Left cardiac atrium (tissue), 4 donors: ENCODE measurements at regions not wholly inside any gene's neighbourhood (a gene's known extent, or its start where the extent isn't known, plus 50 kb on each side); places are given as distances from the start of the nearest gene placed in this dataset.
"Not testable (repeated sequence)": the region's sequence is repeated elsewhere in the genome, so short reads cannot be mapped to it uniquely, and the experiment has no call there.

ENCODE experiments used
- ATAC-seq, 2 donors: fragments of 200-7000 bp; cut with Tn5 transposase; one replicate each; pipeline ENCODE4 v1.9.1; 2020; ENCODE audit warnings: mild to moderate bottlenecking in 2 of 2, moderate library complexity in 2 of 2
- DNase-seq: peaks from one replicate; pipeline ENCODE4 v3.0.0-alpha.2; 2020
- intact Hi-C, 2 donors: fragments of 100-400 bp; cut with DNase I; formaldehyde crosslinking; loops; one replicate each; pipeline versions ENCODE4 v1.14.1 to v1.15.1; 2022 to 2023
- donor health status: DM: no; HTN: yes; CAD: no.
- donor health status: DM: no; HTN: yes; CAD: no; lungs with severe emphysema.
- donor health status: DM: yes; HTN: yes; CAD: no.
- donor health status: Dilated cardiomyopathy.

GRCh38 chr6:15943423-15943822 is 185.5 kb upstream of the MYLIP start:
- ATAC-seq (peak in 1 of 2 donors; percentile 27), DNase-seq (no peak)
- intact Hi-C loops, result loop anchor here in 1 of 2 donors (10.0 kb wide), 1 partner anchor 181 kb away; the partner anchor contains the start of gene MYLIP

GRCh38 chr6:15941168-15941567 is 187.7 kb upstream of the MYLIP start:
- ATAC-seq, result no peak
- intact Hi-C loops, result loop anchor here in 1 of 2 donors (10.0 kb wide), 1 partner anchor 184 kb away; the partner anchor contains the start of gene MYLIP
- no peak for DNase-seq

DNA sequence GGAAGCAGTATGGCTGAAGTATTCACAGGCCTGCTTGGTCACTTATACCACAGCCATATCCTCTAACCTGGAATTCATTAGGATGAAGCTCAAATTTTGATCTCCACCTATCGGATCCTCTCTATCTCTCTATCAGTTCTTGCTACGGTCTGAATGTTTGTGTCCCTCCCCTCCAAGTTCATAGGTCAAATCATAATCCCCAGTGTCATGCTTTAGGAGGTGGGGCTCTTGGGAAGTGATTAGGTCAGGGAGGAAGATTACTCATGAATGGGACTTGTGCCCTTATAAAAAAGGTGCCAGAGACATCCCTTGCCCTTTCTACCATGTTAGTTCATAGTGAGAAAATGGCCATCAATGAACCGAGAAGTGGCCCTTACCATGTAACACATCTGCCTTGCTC is 190.8 kb upstream of the MYLIP start:
- ATAC-seq, result no peak

DNA sequence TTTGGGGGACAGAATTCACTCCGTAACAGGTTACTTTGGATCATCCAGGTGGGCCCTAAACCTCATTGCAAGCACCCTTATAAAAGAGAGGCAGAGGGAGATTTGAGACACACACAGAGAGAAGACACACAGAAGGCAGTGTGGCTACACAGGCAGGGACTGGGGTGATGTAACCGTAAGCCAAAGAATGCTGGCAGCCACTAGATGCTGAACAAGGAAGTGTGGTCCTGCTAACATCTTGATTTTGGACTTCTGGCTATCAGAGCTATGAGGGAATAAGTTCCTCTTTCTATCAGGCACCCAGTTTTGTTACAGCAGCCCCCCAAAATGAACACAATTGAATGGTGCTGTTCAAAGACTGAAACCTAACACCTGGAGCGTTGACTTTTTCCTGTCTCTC is 191.3 kb upstream of the MYLIP start:
- ATAC-seq (no peak), DNase-seq (no peak)
- intact Hi-C loops, result no loop called here

More for the DNA sequence above, 190.8 kb upstream of the MYLIP start:
- DNase-seq, result no peak
- intact Hi-C loops, result no loop called here

DNA sequence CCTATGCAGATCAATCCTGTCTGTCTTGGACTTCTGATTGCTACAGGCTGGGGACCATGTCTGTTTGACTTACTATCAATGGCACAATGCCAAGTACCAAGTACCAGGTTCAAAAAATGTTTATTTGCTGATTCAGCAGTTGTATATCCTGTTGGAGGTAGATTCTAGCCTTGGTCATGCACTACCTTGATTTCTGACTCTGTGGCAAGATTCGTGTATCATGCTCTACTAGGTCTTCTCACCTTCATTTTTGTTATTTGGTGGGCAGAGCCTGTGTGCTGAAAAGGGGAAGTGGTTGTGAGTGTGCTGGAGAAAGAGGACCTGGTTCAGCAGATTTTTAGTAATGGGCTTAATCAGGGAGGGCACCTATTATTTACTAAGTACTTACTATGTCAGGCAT is 192.4 kb upstream of the MYLIP start:
- ATAC-seq, result no peak
- intact Hi-C loops, result no loop called here
- DNase-seq, result no peak

DNA sequence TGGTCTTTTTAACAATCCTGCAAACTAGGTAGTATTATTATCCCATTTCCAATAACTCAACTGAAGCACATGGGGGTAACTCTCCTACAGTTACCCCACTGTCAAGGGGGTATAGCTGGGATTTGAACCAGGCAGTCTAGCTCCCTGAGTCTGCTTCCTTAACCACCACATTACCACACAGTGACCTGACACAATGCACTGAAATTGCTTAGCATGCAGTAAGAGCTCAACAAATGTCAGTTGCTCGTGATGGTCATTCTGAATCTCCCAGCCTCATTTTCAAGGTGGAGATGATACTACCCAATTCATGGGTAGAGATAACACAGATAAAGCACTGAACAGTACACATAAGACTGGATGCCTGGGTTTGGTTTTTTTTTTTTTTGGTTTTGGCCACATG is 193.2 kb upstream of the MYLIP start:
- no peak for ATAC-seq
- DNase-seq, result no peak
- intact Hi-C loops, result no loop called here

- intact Hi-C loops, ATAC-seq, DNase-seq: not testable (repeated sequence)
Measured at GRCh38 chr6:15931697-15932096, 197.2 kb upstream of the MYLIP start.

DNA sequence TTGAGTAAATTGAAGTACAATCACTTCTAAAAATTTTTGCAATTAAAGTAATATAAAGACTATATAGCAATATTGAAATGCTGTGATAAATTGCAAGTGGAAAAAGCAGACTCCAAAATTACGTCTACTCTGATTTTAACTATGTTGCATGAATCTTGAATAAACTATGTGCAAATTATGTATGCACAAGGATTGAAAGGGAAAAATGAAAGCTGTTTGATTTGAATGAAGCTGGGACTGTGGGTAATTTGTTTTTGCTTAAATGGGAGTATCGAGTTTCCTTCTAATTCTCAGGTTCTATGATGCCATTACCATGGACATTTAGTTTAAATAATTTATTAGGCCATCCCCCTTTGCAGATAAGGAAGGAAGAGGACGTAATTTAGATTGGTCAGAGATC is 198.7 kb upstream of the MYLIP start:
- no peak for ATAC-seq
- intact Hi-C loops, result no loop called here
- no peak for DNase-seq

DNA sequence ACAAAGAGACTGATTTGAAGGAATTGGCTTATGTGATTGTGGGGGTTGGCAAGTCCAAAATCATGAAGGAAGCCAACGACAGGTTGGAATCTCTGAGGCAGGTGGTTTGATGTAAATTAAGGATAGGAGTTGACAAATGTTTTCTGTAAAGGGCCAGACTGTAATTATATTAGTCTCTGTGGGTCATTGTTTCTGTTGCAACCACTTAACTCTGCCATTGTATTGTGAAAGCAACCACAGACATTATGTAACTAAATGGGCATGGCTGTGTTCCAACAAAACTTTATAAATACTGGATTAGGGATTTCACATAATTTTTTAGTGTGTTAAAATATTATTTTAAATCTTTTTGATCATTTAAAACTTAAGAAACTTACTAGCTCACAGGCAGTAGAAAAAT is 199.2 kb upstream of the MYLIP start:
- ATAC-seq (no peak), DNase-seq (no peak)
- intact Hi-C loops, result no loop called here

DNA sequence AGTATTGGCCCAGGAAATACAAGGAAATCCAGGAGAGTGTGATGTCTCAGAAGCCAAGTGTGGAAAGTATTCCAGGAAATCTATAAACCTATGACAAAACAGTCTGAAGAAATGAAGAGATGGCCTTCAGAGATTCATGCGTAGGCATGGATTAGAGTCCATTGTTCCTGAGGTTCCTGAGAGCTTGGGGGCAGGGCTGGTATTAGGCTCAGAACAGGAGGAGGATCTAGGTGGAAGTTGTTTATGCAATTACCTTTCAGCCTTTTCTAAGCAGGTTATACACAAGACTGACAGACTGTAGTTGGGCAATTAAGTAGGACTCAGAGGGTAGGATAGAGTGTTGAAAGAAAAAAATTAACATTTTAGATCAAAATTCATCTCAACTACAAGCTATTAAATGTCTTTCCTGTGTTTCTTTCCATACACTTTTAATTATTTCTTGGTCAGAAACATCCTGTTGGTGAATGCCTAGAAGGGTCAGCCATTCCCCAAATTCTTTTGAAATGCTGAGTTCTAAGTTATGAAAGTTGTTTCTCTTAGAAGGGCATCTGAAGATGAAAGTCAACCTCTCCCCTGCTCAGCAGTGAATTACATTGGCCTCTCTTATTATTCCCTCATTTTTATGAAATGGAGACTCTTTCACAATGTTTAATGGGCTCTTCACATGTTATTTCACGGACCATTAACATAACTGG is 201.2 kb upstream of the MYLIP start:
- ATAC-seq (no peak), DNase-seq (no peak)
- intact Hi-C loops, result no loop called here

DNA sequence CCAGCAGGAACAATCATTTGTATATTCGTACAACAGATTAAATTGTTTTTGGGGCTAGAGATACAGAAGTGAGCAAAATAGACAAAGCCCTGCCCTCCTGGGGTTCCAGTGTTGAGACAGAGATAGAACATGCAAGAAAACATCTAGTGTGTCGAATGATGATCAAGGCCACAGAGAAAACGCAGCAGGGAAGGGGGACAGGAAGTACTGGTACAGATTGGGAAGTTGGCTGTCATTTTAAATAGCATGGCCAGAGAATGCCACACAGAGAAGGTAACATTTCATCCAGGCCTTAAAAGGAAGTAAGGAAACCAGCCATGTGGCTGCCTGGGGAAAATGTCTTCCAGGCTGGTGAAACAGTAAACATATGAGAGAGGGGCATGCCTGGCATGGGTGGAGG is 202.6 kb upstream of the MYLIP start:
- no peak for ATAC-seq
- intact Hi-C loops, result no loop called here
- DNase-seq, result no peak

DNA sequence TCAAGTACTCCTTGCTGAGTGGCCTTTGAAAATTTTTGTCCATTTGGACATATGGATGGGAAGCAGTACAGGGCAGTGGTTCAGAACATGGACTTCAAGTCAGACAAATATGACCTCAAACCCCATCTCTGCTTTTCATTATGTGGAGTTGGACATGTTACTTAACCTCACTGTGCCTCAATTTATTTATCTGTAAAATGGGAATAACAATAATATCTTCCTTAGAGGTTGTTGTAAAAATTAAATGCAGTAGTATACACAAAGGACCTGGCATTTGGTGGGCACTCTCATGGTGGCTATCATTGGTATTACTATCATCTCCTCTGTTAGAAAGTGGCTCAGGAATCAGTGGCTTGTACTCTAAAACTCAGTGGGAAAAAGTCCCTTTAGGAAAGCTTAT is 204.0 kb upstream of the MYLIP start:
- intact Hi-C loops, result no loop called here
- ATAC-seq (no peak), DNase-seq (no peak)

GRCh38 chr6:15922510-15923250 is 206.2 kb upstream of the MYLIP start:
- intact Hi-C loops, result no loop called here
- peak; percentile 63 for DNase-seq
- ATAC-seq, result peak; percentile 55 to 78

DNA sequence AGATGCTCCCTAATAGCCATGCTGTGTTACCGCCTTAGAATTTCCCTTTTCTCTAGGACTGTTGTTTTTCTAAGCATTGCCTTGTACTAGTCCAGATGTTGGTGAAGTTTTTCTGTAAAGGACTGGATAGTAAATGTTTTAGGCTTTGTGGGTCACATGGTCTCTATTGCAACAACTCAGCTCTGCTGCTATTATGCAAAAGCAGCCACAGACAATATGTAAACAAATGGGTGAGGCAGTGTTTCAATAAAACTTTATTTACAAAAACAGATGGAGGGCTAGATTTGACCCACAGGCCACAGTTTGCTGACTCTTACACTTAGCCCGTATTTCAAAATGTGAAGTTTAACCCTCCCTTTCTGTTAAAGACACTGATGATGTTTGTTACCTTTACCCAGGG is 207.6 kb upstream of the MYLIP start:
- intact Hi-C loops, result no loop called here

DNA sequence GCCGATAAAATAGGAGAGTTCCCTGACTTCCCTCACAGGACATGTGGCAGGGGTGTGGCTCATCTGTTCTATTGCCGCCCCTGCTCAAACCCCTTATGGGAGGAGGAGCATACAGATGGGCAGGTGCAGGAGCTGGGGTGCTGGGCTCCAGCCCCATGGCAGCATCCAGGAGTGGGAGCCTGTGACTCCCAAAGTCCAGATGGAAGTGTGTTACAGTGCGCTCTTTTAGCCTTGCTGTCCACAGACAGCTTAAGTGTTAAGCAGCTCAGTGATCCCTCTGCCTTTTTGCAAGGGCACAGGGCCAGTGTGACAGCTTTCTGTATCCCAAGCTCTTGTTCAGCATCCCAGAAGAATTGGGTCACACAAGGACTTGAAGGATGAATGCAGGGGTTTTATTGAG is 212.3 kb upstream of the MYLIP start:
- DNase-seq, result no peak
- intact Hi-C loops, result no loop called here
- ATAC-seq, result no peak

More for the DNA sequence above, 207.6 kb upstream of the MYLIP start:
- DNase-seq, result no peak
- ATAC-seq, result no peak

DNA sequence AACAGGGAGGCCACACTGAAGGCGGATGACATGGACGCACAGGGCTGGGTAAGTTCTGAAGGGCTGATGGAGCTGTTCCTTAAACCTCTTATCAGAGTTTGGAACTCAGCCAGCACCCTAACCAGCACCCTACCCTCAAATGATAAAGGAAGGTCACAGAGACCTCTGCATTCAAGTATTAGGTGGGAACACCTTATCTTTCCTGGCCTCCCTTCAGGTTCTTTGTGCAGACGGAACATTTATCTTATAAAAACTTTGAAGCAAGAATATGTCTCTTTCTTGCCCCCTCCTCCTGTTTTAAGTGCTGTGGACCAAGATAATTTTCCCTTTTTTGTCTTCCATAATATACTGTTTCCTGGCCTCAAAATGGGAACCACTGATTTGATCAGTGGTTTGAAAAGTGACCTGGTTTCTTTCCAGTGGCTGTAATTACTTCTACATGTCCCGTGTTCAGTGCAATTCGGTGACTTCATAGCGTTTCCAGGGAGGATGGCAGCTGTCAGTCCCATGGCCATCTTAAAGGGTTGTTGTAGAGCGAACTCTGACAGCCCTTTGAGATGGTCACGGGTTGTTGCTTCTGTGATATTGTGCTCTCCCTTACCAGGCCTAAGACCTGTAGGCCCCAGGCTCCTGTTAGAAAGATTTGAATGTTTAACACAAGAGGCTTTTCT is 213.2 kb upstream of the MYLIP start:
- no peak for DNase-seq
- ATAC-seq, result peak in 1 of 2 donors; percentile 21
- intact Hi-C loops, result no loop called here

DNA sequence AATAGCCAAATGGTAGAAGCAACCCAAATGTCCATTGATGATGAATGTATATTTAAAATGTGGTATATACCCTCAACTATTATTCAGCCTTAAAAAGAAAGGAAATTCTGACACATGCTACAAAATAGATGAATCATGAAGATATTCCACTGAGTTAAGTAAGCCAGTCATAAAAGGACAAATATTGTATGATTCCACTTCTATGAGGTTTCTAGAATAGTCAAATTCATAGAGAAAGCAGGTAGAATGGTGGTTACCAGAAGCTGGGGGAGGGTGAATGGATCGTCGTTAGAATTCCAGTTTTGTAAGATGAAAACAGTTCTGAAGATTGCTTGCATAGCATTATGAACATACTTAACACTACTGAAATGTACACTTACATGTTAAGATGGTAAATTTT is 214.3 kb upstream of the MYLIP start:
- no peak for DNase-seq
- intact Hi-C loops, result no loop called here
- no peak for ATAC-seq

GRCh38 chr6:15913573-15913972 is 215.3 kb upstream of the MYLIP start:
- DNase-seq (no peak), ATAC-seq (no peak)
- intact Hi-C loops, result no loop called here

DNA sequence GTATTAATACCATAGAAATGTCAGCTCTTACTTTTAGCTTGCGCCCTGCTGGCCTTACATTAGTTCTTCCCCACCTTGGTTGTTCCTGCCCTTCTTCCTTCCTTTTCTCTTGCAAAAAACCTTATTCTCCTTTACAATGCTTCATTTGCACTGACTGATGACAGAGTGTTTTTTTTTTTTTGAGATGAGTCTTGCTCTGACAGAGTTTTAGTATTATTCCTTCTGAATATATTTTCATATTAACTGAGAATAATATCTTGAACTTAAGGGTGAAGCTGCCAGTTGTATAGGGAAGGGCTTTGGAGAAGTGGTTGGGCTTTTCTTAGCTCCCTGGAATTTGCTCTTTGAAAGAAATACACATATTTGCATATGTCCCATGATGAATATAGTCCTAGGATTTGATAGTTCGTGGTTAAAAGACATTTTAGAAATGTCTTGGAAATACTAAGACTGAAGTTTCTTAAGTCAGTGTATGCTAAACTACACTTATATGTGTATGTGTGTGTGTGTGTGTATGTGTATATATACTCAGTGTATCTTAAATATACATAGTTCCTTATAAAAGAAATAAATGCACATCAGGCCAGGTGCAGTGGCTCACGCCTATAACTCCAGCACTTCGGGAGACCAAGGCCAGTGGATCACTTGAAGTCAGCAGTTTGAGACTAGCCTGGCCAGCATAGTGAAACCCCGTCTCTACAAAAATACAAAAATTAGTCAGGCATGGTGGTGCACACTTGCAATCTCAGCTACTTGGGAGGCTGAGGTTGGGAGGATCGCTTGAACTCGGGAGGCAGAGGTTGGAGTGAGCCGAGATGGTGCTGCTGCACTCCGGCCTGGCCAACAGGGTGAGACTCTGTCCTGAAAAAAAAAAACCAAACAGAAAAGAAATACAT is 216.1 kb upstream of the MYLIP start:
- ATAC-seq (no peak), DNase-seq (no peak)
- intact Hi-C loops, result no loop called here
